WI38 (cell line): ENCODE measurements at regions not wholly inside any gene's neighbourhood (a gene's known extent, or its start where the extent isn't known, plus 50 kb on each side); places are given as distances from the start of the nearest gene placed in this dataset.

Experiments used
- H3K4me3 ChIP-seq: 2 replicates; pipeline ENCODE4 v1.5.1; 2011; ENCODE audit warnings: low read depth, mild to moderate bottlenecking, control low read depth, low read length
- CTCF ChIP-seq: IDR thresholded peaks from 2 replicates; pipeline ENCODE4 v1.5.1; 2012; ENCODE audit warnings: low read depth, mild to moderate bottlenecking, control low read depth, low read length

DNA sequence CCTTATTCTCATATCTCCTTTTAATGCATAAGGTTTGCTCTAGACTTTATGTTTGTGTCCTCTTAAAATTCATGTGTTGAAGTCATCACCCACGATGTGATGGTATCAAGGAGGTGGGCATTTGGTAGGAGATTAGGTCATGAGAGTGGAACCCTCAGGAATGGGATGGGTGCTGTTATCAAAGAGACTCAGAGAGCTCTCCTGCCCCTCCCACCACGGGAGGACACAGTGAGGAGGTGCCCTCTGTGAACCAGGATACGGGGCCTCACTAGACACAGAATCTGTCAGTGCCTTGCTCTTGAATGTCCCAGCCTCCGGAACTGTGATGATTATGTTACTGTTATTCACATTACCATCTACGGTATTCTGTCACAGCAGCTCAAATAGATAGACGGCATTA is 359.0 kb downstream of the IRX1 start:
- no peak overlapping the region for H3K4me3 ChIP-seq
- TF ChIP-seq CTCF = no peak

GRCh38 chr5:3957658-3958057 is 362.0 kb downstream of the IRX1 start:
- no peak for TF ChIP-seq CTCF
- no peak overlapping the region for H3K4me3 ChIP-seq

DNA sequence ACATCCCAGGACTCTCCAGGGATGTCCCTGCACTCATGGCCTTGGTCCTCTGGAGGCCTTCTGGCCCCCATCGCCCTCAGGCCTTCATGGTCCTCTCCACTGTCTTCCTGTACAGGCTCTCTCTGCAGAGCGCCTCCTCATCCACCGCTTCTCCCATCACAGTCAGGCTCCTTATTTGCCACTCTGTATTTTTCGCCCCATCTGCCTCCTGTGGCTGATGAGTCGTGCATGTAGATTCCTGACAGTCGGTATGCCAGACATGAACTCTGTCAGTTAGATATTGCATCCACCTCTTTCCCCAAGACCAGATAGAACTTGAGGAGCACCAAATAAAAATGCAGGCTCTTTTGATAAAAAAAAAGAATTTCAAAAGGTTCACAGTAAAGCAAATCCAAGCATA is 362.8 kb downstream of the IRX1 start:
- TF ChIP-seq CTCF = no peak
- no peak overlapping the region for H3K4me3 ChIP-seq

GRCh38 chr5:3962113-3962512 is 366.5 kb downstream of the IRX1 start:
- H3K4me3 ChIP-seq = no peak overlapping the region

GRCh38 chr5:3963652-3964051 is 368.0 kb downstream of the IRX1 start:
- H3K4me3 ChIP-seq = no peak overlapping the region
- no peak for TF ChIP-seq CTCF

More at GRCh38 chr5:3962113-3962512, 366.5 kb downstream of the IRX1 start:
- TF ChIP-seq CTCF = no peak

DNA sequence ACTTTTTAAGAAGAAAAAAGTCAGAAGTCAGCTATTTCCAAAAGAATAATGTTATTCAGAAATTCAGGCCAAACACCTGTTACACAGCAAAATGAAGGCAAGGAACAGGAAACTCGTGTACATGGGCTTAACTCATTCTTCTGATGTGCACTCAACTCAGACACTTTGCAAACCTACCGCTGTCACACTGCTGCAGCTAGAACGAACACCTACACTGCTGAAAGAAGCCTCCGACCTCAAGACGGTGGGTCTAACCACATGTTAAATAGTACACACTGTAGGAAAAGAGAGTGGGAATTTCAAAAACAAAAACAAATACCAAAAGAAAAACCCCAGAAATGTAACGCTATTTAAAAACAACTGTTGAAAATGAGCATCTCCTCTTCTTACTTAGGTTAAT is 384.5 kb downstream of the IRX1 start:
- TF ChIP-seq CTCF = no peak
- H3K4me3 ChIP-seq = no peak overlapping the region

DNA sequence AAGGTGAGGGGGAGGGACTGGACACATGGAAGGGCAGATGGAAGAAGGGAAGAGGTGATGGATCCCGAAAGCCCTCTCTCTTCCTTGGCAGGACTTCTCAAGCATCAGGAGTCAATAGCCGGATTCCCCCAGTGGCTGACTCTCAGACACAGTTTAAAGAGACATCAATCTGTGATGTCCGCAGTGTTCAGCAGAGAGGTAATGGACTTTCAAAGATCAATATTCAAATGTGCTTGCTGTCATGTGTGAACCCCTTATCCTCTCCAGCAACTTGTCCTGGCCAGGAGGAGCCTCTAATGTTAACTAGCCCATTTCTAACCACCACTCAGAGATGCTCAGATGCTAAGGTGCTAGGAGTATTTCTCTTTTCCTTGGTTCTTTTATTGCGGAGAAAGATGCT is 392.2 kb downstream of the IRX1 start:
- no peak overlapping the region for H3K4me3 ChIP-seq
- TF ChIP-seq CTCF = no peak
